K562 (cell line): ENCODE measurements at regions not wholly inside any gene's neighbourhood (a gene's known extent, or its start where the extent isn't known, plus 50 kb on each side); places are given as distances from the start of the nearest gene placed in this dataset.

Experiments
- ATAC-seq: fragments of 200-7000 bp; cut with Tn5 transposase; 3 replicates; pipeline ENCODE4 v1.9.1; 2020; ENCODE audit warnings: moderate library complexity
- BruUV-seq: library from RNA; stranded (reverse); fragments of 400-500 nt; replicated peaks from 2 replicates; lab custom pipeline; 2021; lab: Mats Ljungman, UMichigan
- CTCF ChIA-PET: fragments of 300-600 bp; formaldehyde crosslinking; extraction: SDS; loops from one replicate; lab custom pipeline; 2021; ENCODE audit warnings: low intra/inter-chr PET ratio; lab: Yijun Ruan, JAX
- POLR2A ChIA-PET: fragments of 300-600, 350-650 bp; sonication (Branson Sonifier 250); formaldehyde crosslinking; extraction: SDS; loops from one replicate; lab custom pipeline; 2021; ENCODE audit warnings: antibody characterized with exemption, inconsistent platforms; lab: Yijun Ruan, JAX
- DNase-seq, 4 experiments: peaks; one replicate each; pipeline versions ENCODE4 v3.0.0 to v3.0.0-alpha.2; 2011 to 2018; ENCODE audit warnings: low spot score in 3 of 4, mixed read lengths in 3 of 4; ENCODE audit errors: extremely low read depth in 1 of 4
- FAIRE-seq: peaks from 2 replicates; lab custom pipeline; 2011; peaks lifted over from hg19 to GRCh38; lab: Jason Lieb, UNC
- H2AFZ ChIP-seq: 2 replicates; pipeline ENCODE4 v1.6.0; 2011; ENCODE audit warnings: low read depth, low read length, control low read depth, inconsistent platforms
- H3K27ac ChIP-seq: fragments of 200-600 bp; 3 replicates; pipeline ENCODE4 v1.8.0; 2011; ENCODE audit warnings: low read depth, mild to moderate bottlenecking, control low read depth, inconsistent platforms, low read length, moderate library complexity, mixed read lengths; ENCODE audit errors: extremely low read depth
- H3K27me3 ChIP-seq, 2 experiments: fragments of 300-600 bp in 1 of 2; 2 replicates in 1 of 2; 3 replicates in 1 of 2; pipeline versions ENCODE4 v1.6.0 to v1.8.0; 2011; ENCODE audit warnings: inconsistent platforms in 2 of 2, low read length in 2 of 2, mild to moderate bottlenecking in 1 of 2, mixed read lengths in 1 of 2, moderate library complexity in 1 of 2; ENCODE audit not compliant: control insufficient read depth in 2 of 2, insufficient read depth in 2 of 2
- H3K36me3 ChIP-seq: fragments of 300-600 bp; 3 replicates; pipeline ENCODE4 v1.8.0; 2011; ENCODE audit warnings: mild to moderate bottlenecking, low read length, inconsistent platforms; ENCODE audit not compliant: control insufficient read depth, insufficient read depth
- H3K4me1 ChIP-seq, 2 experiments: fragments of 200-600 bp in 1 of 2; replicated peaks in 1 of 2; 2 replicates in 1 of 2; 3 replicates in 1 of 2; pipeline versions ENCODE4 v1.5.1 to v1.8.0; 2011; ENCODE audit warnings: inconsistent platforms in 2 of 2, low read length in 2 of 2, mild to moderate bottlenecking in 1 of 2, mixed read lengths in 1 of 2, moderate library complexity in 1 of 2; ENCODE audit not compliant: control insufficient read depth in 2 of 2, insufficient read depth in 2 of 2
- H3K4me2 ChIP-seq: 2 replicates; pipeline ENCODE4 v1.6.1; 2011; ENCODE audit warnings: low read length, control low read depth, inconsistent platforms, mixed read lengths; ENCODE audit not compliant: insufficient read depth
- H3K4me3 ChIP-seq: fragments of 200-600 bp; sonication (generic), shearing (Covaris generic); 2 replicates; pipeline ENCODE4 v1.5.1; 2016; ENCODE audit warnings: control low read depth, inconsistent platforms
- H3K79me2 ChIP-seq: fragments of 200-600 bp; 3 replicates; pipeline ENCODE4 v1.8.0; 2011; ENCODE audit warnings: low read length, inconsistent platforms; ENCODE audit not compliant: control insufficient read depth, insufficient read depth
- H3K9ac ChIP-seq, 2 experiments: 2 replicates each; pipeline versions ENCODE4 v1.6.0 to v1.6.1; 2011; ENCODE audit warnings: low read depth in 2 of 2, low read length in 2 of 2, control low read depth in 1 of 2, inconsistent platforms in 1 of 2, mild to moderate bottlenecking in 1 of 2, mixed read lengths in 1 of 2; ENCODE audit not compliant: insufficient read depth in 1 of 2
- H3K9me1 ChIP-seq: one replicate; pipeline ENCODE4 v1.6.0; 2011; ENCODE audit warnings: inconsistent platforms, mild to moderate bottlenecking, low read length, moderate library complexity; ENCODE audit not compliant: control insufficient read depth, insufficient read depth
- H3K9me3 ChIP-seq: replicated peaks from 2 replicates; pipeline ENCODE4 v1.5.1; 2011; ENCODE audit warnings: low read depth, low read length, inconsistent platforms; ENCODE audit not compliant: control insufficient read depth, insufficient read depth
- H4K20me1 ChIP-seq: replicated peaks from 2 replicates; pipeline ENCODE4 v1.6.1; 2011; ENCODE audit warnings: low read length, inconsistent platforms, mixed read lengths; ENCODE audit not compliant: control insufficient read depth, insufficient read depth
- ADNP ChIP-seq: fragments of 200-800 bp; sonication (Bioruptor generic); IDR thresholded peaks from 2 replicates; pipeline ENCODE4 v1.6.1; 2016; ENCODE audit warnings: missing genetic modification characterization, missing compliant biosample characterization
- CEBPZ ChIP-seq: fragments of 150-350 bp; IDR thresholded peaks from 2 replicates; pipeline ENCODE4 v1.6.1; 2014; ENCODE audit warnings: low read depth, mild to moderate bottlenecking, low read length, borderline replicate concordance
- MNT ChIP-seq, 2 experiments: fragments of 450-650 bp; conservative IDR thresholded peaks; 2 replicates each; pipeline ENCODE4 v1.6.1; 2017; ENCODE audit warnings: mild to moderate bottlenecking in 2 of 2, moderate library complexity in 2 of 2
- NFIC ChIP-seq: fragments of 450-650 bp; IDR thresholded peaks from 2 replicates; pipeline ENCODE4 v1.6.1; 2017; ENCODE audit warnings: mild to moderate bottlenecking, inconsistent platforms
- NRF1 ChIP-seq, 2 experiments: fragments of 450-650 bp; IDR thresholded peaks in 1 of 2; conservative IDR thresholded peaks in 1 of 2; 2 replicates each; pipeline ENCODE4 v1.6.1; 2014; ENCODE audit warnings: mild to moderate bottlenecking in 2 of 2
- POU5F1 ChIP-seq: fragments of 150-350 bp; IDR thresholded peaks from 2 replicates; pipeline ENCODE4 v1.6.1; 2014; ENCODE audit warnings: borderline replicate concordance, low read length, low read depth, mild to moderate bottlenecking; ENCODE audit not compliant: partially characterized antibody
- PTRF ChIP-seq: fragments of 450-650 bp; IDR thresholded peaks from 2 replicates; pipeline ENCODE4 v1.6.1; 2016; ENCODE audit warnings: mild to moderate bottlenecking, missing genetic modification characterization, missing compliant biosample characterization
- RB1 ChIP-seq: fragments of 450-650 bp; IDR thresholded peaks from 2 replicates; pipeline ENCODE4 v1.6.1; 2017; ENCODE audit warnings: low read depth, mild to moderate bottlenecking
- TEAD4 ChIP-seq, 2 experiments: sonication (generic) in 1 of 2; formaldehyde crosslinking in 1 of 2; IDR thresholded peaks; 2 replicates each; pipeline versions ENCODE4 v1.6.1 to v1.8.0; 2012 to 2022; ENCODE audit warnings: borderline replicate concordance in 1 of 2, inconsistent platforms in 1 of 2, low read length in 1 of 2, mild to moderate bottlenecking in 1 of 2, missing genetic modification reagents in 1 of 2
- TSC22D4 ChIP-seq: fragments of 450-650 bp; IDR thresholded peaks from 2 replicates; pipeline ENCODE4 v1.6.1; 2016; ENCODE audit warnings: missing genetic modification characterization, missing biosample characterization, control low read depth
- WGBS: fragments of 100-300 bp; shearing (Covaris generic); methylation state at CpG from one replicate; pipeline ENCODE4 v1.1.6; 2016; ENCODE audit warnings: low coverage, mixed read lengths; ENCODE audit not compliant: insufficient coverage; ENCODE audit errors: missing lambda C conversion rate; 5-methylcytosine and 5-hydroxymethylcytosine counted together
- in situ Hi-C: fragments of 300-500 bp; cut with MboI; formaldehyde crosslinking; loops from 4 replicates; pipeline ENCODE4 v1.15.0; 2018; ENCODE audit warnings: inconsistent platforms, mixed read lengths
- intact Hi-C: fragments of 100-400 bp; cut with micrococcal nuclease; formaldehyde crosslinking; loops from 2 replicates; pipeline ENCODE4 v1.14.2; 2022

- TF ChIP-seq CEBPZ (no peak), MNT (conservative IDR thresholded peaks at IDR 0.05) (no peak), PTRF (tag) (no peak), ADNP (tag) (no peak)
Measured at GRCh38 chr1:229838204-229838603, 212.2 kb downstream of the URB2 start (continued).

GRCh38 chr1:229839800-229840199 lies 213.8 kb downstream of the URB2 start:
- no peak overlapping the region for H3K4me2 ChIP-seq

More at GRCh38 chr1:229839800-229840199, 213.8 kb downstream of the URB2 start:
- H3K4me3 ChIP-seq: no peak overlapping the region
- no peaks in the 10 kb centered on the region for H3K79me2 ChIP-seq
- no peak for FAIRE-seq
- no peaks in the 10 kb centered on the region for H3K9me3 ChIP-seq
- no peaks in the 10 kb centered on the region for H3K4me1 ChIP-seq
- BruUV-seq: no TSS peak
- no peak overlapping the region for H3K9ac ChIP-seq
- no peak for DNase-seq
- H3K9me1 ChIP-seq: no peaks in the 10 kb centered on the region
- CTCF ChIA-PET: no interaction called here
- H3K27me3 ChIP-seq: peaks cover 9 to 15% of the 10 kb centered on the region in 2 experiments; a peak in 3 of 5 replicates
- POLR2A ChIA-PET: no interaction called here
- no peak overlapping the region for H2AFZ ChIP-seq
- WGBS: 0% methylated on average over 3 of the region's 3 CpGs
- H4K20me1 ChIP-seq: no peaks in the 10 kb centered on the region
- in situ Hi-C loops (no loop called here), intact Hi-C loops (loop anchor here (10.0 kb wide), 1 partner anchor 335 kb away; no protein-coding TSS in a partner anchor)
- TF ChIP-seq NRF1 (conservative IDR thresholded peaks at IDR 0.05 in 1 of 2, IDR thresholded peaks at IDR 0.05 in 1 of 2) (no peak), POU5F1 (no peak), RB1 (no peak), NFIC (peak; percentile 60), TSC22D4 (tag) (no peak), TEAD4 (IDR thresholded peaks at IDR 0.05; ENCODE audit: low read length) (no peak), TEAD4 (CRISPR knock-in tag; IDR thresholded peaks at IDR 0.05; ENCODE audit: borderline replicate concordance) (no peak)
- H3K27ac ChIP-seq: no peak overlapping the region
- no peaks in the 10 kb centered on the region for H3K36me3 ChIP-seq
- ATAC-seq: 0 out of 3 replicates have a peak, but pooled peaks have one; percentile 36
